Ishikawa (cell line): ENCODE measurements at regions not wholly inside any gene's neighbourhood (a gene's known extent, or its start where the extent isn't known, plus 50 kb on each side); places are given as distances from the start of the nearest gene placed in this dataset.

Experiments used
- CEBPB ChIP-seq: IDR thresholded peaks from 2 replicates; pipeline ENCODE4 v1.6.1; 2012
- EGR1 ChIP-seq: IDR thresholded peaks from 2 replicates; pipeline ENCODE4 v1.6.1; 2012
- EP300 ChIP-seq: IDR thresholded peaks from 2 replicates; pipeline ENCODE4 v1.6.1; 2012; ENCODE audit warnings: borderline replicate concordance
- FOXM1 ChIP-seq: IDR thresholded peaks from 2 replicates; pipeline ENCODE4 v1.6.1; 2012; ENCODE audit warnings: low read depth, borderline replicate concordance
- MAX ChIP-seq: IDR thresholded peaks from 2 replicates; pipeline ENCODE4 v1.6.1; 2012
- NFIC ChIP-seq: IDR thresholded peaks from 2 replicates; pipeline ENCODE4 v1.6.1; 2012
- RAD21 ChIP-seq: IDR thresholded peaks from 2 replicates; pipeline ENCODE4 v1.6.1; 2012; ENCODE audit warnings: low read depth
- REST ChIP-seq: IDR thresholded peaks from 2 replicates; pipeline ENCODE4 v1.6.1; 2012; ENCODE audit warnings: low read depth, mild to moderate bottlenecking
- TAF1 ChIP-seq: IDR thresholded peaks from 2 replicates; pipeline ENCODE4 v1.6.1; 2012; ENCODE audit warnings: low read depth, mild to moderate bottlenecking
- TCF12 ChIP-seq: IDR thresholded peaks from 2 replicates; pipeline ENCODE4 v1.6.1; 2012; ENCODE audit warnings: low read depth
- TEAD4 ChIP-seq: IDR thresholded peaks from 2 replicates; pipeline ENCODE4 v1.6.1; 2012
- USF1 ChIP-seq: IDR thresholded peaks from 2 replicates; pipeline ENCODE4 v1.6.1; 2012
- ZBTB7A ChIP-seq: IDR thresholded peaks from 2 replicates; pipeline ENCODE4 v1.6.1; 2012; ENCODE audit warnings: low read depth

GRCh38 chr15:34493001-34493400, 55.4 kb upstream of the GOLGA8A start:
- TF ChIP-seq RAD21: no peak
- no peak for TF ChIP-seq REST
- no peak for TF ChIP-seq EP300
- no peak for TF ChIP-seq TEAD4
- no peak for TF ChIP-seq USF1
- TF ChIP-seq TCF12: no peak
- TF ChIP-seq MAX: no peak
- no peak for TF ChIP-seq ZBTB7A
- no peak for TF ChIP-seq EGR1
- TF ChIP-seq NFIC: no peak

GRCh38 chr15:34490417-34491193, 53.0 kb upstream of the GOLGA8A start:
- TF ChIP-seq ZBTB7A: no peak
- no peak for TF ChIP-seq FOXM1
- TF ChIP-seq NFIC: no peak
- TF ChIP-seq CEBPB: no peak
- no peak for TF ChIP-seq TAF1
